Activated CD4-positive, alpha-beta T cell treated with anti-CD3 and anti-CD28 coated beads, Interleukin-2, Interleukin-6, amounts not matched to agents 100 ng/mL and 50 ng/mL, durations not matched to agents 16 hours and 8 hours (primary cell): ENCODE measurements at regions not wholly inside any gene's neighbourhood (a gene's known extent, or its start where the extent isn't known, plus 50 kb on each side); places are given as distances from the start of the nearest gene placed in this dataset.
"Not testable (repeated sequence)": the region's sequence is repeated elsewhere in the genome, so short reads cannot be mapped to it uniquely, and the experiment has no call there.

Source experiments
- DNase-seq: peaks from one replicate; pipeline ENCODE4 v3.0.0-alpha.2; 2020

DNA sequence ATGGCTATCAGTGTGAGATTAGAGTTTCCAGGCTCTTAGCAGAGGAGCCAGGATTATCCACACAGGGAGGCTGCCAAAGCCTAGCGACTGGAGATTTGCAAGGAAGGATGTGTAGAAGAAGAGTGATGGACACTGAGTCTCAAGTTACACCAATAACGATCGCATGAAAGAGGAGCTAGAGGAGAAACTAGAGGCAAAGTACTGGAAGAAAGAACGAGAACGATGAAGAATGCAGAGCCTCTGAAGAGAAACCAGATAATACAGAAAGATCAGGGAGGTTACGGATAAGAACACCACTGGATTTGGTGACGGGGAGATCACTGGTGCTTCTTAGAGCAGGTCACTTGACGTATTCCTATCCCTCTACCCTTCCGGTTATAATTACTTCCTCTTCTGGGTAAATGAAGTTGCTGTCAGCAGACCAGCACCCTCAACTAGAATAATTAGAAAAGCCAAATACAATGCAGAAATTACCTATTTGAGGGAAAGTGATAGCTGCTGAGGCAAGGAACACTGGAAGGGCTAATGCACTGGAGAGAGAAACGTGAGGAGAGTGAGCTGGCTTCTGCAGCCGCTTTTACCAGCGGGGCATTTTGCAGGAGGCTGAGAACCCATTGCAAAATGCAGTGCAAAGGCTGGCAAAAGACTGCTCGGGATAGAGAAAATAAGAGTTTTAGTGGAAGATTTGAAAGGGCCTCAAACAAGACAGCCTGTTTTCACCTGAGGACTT lies 93.1 kb upstream of the HIF1A start:
- no peak for DNase-seq

DNA sequence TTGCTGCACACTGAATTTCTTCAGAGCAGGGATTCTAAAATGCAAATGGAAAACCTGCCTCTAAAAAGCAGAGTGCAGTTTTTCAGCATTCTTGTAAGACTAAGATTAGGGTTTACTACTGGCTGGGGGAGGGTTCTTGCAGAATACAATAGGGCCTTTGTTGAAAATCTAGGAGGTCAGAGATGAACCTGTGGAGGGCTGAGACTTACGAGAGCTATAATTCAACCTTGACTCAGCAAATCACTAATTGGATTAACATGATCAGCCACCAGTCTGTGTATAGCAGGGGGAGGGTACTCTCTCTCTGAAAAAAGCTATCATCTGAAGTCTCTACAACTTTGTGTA lies 92.6 kb upstream of the HIF1A start:
- no peak for DNase-seq

DNA sequence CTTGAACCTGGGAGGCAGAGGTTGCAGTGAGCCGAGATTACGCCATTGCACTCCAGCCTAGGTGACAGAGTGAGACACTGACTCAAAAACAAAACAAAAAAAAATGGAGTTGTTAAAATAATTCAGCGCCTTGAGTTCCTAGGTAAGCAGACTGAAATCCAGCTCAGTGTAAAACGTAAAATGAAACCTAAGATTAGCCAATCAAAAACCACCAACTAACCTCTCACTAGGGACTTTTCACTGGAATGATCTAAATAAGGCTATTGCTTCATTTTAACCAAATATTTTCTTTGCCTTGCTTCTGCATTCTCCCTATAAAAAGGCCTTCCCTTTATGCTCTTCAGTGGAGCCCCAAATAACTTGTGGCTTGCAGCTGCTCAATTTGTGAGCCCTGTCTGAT lies 91.6 kb upstream of the HIF1A start:
- no peak for DNase-seq

DNA sequence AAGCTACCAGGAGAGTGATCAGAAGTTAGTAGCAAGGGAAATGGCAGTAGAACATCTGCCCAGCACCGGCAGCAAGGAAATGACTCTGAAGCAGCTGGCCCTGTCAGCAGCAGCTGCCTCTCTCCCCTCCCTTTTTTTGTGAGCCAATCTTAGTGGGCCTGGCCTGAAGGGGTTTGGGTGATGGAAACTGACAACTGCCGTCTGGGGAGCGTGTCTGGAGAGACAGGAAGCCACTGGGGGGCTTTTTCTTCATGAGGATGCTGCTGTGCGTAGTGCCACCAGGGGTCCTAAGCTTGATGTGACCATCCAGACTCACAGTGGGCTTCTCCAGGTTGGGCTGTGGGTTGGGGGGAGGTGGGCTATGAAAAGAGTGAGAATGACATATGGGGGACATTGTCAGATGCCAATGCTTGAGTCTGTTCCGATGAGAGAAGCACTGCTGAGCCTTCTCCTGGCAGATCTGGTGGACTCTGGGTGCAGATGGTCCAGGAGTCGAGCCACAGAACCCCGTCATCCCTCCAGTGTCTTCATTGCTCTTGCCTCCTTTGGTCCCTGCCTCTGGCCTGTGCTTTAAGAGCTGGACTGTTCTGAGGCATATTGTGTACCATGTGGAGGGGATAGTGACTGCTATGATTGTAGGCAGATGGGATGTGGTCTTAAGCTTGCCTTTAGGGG lies 87.6 kb upstream of the HIF1A start:
- no peak for DNase-seq

DNA sequence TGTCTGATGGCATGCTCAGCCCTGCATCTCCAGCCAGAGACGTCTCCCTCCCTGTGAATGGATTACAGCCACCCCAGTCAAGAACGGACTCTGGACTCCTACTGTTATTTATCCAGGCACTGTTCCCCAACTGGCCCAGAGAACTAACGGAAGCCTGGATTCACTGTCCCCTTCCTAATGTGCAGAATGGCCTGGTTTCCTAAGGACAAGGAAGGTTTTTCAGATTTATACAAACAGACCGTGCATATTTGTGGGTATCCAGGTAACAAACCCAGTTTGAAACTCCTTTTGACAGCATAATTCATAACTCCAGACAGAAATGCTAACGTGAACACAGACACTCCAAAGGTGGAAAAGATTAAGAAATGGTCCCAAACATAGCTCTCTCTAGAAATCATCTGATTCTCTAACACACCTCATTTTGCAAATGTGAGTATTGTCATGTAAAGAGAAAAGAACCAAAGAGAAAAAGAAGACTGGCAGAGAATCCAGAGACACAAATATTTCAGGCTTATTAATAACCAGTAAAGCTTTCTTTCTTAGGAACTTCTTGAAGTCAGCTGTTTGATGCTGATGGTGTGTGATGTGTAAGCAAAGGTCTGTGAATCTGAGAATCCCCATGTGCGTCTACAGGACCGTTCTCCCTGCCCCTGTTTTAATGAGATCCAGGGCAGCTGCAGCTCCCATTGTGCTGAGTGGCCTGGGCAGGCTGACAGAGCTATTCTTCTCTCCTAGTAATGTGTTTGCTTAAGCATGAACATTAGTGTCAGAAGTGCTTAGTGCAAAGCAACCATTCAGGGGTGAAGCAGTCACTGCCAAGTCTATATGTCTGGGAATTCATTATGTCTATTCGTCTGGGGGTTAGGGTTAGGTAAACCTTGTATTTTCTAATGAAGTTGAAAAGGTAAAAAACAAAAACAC lies 86.8 kb upstream of the HIF1A start:
- no peak for DNase-seq

DNA sequence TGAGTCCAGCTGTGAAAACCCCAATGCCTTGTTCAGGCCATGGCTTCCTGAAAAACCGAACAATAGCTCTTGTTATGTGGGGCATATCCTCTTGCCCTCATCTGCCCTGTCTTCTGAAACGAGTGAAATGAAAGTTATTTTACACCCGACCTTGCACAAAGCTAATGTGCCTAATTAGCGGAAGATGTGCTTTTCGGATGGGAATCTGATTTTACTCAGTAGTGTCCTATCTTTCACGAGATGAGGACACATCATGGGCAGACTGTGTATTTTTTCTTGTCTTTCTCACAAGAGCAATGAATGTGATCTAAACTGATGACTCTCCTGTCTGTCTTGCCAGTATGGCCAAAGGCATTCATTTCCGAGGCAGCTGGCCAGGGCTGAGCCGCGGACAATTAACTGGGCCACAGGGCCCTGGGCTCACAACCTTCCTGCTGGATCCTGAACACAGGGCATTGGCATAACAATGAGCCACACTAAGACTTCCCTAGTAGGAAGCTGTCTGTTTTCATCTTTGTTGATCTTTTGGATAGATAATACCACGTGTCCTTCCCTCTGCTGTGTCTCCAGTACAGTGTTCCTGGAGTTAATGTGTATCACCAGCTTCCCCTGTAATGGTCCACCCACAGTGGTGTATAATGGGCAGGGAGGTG lies 86.0 kb upstream of the HIF1A start:
- no peak for DNase-seq

DNA sequence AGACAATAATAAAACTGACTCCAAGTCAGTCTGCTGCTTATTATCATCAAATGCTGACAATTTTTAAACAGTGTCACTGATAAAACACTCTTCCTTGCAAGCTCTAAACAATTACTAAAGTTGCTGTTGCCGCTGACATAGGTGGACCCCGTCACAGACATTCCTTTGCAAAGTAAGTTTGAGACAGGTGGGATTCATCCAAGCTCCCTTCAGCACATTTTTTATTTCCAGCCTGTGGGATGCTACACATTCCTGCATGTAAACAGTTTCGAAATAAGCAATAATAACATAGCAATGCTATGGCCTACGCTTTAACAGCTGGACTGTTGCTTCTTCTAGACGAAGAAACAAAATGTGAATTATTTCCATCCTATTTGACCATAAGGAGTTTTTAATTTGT lies 85.4 kb upstream of the HIF1A start:
- DNase-seq, result no peak

DNA sequence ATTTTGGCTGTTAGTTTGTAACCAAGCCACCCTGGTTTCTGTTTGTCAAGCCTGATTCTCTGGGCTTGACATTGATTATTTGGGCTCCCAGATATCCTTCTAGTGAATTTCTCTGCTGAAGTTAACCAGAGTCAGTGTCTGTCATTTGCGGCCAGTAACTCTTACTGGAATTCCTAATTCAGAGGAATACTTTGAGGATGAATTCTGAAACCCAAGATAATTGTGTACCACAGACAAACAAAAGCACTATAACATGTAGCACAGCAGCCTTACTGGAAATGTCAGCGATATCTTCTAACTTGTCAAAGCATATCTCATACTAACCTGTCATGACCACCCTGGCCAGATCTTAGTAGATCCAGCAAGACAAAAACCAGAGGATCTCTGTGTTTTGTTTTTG lies 84.4 kb upstream of the HIF1A start:
- DNase-seq, result no peak

DNA sequence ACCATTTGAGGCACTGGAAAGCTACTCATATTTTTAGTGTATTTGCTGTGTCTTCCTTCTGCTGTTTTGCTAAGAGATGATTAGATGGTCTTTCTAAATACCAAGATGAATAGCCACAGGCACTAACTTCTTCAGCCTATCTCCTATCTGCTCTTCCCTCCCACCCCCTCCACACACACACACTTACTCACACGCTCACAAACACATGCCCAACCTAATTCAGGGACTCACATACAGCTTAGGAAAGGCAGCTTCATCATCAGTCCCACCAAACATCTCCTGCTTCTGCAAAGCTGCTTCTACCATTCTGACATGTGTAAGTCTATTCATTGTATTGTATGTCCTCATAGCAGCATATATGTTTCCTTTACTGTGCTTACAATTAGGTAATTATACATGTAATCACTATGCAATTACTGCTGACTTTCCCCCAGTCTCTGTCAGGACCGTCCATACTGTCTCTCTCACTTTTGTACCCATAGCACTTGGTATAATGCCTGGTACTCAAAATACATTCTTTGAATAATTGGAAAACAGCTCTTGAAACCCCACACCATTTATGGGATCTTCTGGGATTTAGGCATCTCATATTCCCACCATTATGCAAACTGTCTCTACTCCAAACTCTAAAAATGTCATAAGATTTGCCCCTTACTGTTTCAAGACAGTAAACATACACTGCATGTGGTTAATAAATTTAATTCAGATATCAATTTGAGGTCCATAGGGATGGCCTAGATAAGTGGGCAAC lies 83.3 kb upstream of the HIF1A start:
- no peak for DNase-seq

DNA sequence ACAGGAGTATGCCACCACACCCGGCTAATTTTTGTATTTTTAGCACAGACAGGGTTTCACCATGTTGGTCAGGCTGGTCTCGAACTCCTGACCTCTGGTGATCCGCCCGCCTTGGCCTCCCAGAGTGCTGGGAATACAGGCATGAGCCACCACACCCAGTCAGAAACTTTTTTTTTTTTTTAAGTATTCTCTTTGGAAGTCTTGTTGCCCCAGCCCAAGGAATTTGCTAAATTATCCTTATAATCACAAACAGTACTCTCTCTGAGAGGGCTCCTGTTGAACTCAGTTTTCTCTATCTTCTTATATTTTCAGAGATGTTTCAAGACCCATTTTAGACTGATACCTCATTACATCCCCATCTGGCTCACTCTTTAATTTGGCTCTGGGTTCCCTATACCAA lies 82.3 kb upstream of the HIF1A start:
- DNase-seq, result not testable (repeated sequence)

DNA sequence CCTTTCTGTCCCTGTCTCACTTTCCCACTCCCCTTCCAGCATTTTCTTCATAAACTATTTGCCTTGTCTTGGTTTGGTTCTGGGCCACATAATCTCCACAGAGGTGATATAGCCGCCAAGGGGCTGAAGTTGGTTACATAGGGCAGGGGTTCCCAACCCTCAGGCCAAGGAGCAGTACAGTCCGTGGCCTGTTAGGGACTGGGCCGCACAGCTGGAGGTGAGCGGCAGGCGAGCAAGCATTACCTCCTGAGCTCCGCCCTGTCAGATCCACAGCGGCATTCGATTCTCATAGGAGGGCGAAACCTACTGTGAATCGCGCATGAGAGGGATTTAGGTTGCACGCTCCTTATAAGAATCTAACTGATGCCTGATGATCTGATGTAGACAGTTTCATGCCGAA lies 80.6 kb upstream of the HIF1A start:
- no peak for DNase-seq

DNA sequence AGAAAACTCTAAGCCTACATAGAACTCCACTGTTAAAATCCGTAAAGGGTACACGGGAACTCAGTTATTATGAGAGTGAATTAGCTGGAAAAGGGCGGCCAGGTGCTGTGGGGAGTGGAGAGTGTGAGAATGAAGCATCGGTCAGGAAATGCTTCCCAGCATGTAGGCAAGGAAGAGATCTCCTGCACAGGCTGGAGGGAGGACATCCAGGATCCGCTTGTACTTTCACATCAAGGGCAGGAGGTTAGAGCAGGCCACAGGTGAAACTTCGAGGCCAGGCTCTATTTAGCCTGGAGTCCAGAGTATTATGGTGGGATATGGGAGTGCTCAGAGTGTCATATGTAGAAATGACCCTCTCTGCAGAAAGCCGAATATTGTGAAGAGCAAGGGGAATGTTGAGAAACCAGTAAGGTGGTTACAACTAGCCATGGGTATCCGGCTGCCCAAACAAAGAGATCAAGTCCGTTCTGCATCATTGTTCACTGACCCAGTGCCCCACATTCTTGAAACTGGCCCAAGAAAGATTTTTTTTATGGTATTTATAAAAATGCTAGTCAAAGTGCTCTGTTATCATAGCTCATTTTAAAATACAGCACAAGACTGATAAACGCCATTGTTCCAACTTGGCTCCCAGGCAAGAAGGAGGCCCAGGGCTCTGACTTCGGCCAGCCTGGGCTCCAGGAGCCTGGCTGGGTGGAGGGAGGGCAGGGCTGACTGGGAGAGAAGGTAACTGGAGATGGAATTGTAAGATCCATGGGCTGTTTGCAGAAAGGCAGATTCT lies 79.4 kb upstream of the HIF1A start:
- DNase-seq, result no peak

DNA sequence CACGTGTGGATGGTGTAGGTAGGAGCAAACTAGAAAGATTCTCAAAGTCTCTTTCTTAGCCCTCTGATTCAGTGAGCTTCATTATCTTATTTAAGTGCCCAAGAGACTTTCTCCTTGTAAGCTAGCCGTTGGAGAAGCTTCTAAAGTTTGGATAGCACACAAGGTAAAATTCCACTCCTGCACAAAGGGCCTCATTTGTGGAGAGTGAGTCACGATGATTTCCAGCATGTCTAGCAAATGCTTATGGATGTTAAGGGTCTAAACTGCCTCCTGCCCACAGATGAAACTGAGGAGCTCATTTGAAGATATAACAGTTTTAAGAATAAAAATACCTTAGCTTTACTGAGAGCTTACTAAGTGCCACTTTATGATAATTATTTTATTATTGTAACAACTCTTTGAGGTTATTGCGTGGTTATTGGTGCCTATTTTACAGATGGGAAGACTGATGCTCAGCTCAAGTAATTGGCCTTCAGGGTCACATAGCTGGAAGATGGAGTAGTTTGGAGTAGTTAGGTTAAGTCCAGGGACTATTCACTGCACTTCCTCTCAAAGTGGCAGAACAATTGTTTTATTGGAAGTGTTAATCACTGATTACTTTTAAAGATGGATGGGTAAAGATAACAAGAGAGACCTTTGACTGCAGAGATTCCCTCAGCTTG lies 78.7 kb upstream of the HIF1A start:
- DNase-seq, result no peak

DNA sequence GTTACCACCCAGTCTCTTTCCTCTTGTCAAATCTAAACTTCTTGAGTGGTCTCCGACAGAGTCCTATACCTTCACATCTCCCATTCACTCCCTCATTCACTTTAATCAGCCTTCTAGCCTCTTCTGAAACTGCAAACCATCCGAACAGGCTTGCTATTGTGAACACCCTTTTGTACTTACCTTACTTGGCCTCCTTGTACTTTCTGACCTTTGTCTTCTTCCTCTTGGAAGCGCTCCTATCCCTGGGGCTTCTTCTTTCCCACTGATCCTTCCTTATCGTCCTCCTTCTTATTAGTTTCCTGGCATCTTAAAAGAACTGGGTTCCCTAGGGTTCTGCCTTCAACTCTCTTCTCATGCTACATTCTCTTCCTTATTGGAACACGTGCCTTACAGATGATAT lies 76.9 kb upstream of the HIF1A start:
- DNase-seq, result no peak

DNA sequence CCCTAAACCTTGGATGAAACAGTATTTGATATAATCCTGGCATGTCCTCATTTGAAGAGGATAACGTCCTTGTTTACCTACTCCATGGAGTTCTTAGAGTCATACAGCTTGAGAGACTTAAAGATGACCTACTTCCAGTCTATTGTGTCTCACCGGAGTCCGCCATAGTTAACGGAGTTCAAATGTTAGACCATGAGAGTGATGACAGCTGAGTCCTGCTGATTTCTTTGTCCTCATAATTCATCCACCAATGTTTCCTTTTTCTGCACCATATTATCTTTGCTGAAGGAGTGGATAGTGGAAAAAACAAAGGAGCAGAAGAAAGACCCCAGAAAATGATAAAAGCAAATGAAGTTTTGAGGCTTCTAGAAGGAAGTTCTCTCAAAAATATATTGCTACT lies 75.8 kb upstream of the HIF1A start:
- DNase-seq, result no peak

DNA sequence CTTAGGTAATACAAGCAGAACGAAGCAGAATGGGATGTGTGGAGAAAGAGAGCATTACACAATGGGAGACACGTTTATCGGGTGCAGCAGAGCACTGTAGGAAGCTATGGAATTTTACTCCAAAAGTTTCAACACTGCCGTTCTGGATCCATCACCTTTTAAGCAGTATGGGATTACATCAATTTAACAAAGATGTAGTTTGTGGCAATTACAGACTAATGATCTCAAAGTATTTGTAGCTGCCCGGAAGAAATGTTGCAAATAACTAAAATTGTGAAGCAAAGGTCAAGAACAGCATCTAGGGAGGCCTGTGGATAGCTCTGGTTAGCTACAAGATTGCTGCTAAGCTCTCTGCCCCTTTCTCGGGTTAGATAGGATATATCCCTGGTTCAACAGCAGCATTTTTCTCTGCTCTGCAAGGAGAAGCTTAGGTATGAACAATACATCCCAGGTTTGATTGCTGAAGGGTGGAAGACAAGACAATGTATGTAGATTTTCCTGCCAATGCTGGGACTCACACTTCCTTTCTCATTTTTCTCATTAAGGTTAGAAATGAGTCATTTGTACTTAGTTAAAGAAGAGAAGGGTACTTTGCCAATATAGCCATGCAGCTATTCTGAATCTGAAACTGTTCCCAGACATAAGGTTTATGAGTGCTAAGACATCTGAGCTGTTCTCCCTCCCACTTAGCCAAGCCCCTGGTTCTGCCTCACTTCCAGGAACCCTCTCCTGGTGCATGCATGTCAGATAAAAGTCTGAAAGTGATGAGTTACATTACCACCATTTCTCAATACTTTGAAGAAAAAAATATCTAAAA lies 75.0 kb upstream of the HIF1A start:
- peak; percentile 76 for DNase-seq

DNA sequence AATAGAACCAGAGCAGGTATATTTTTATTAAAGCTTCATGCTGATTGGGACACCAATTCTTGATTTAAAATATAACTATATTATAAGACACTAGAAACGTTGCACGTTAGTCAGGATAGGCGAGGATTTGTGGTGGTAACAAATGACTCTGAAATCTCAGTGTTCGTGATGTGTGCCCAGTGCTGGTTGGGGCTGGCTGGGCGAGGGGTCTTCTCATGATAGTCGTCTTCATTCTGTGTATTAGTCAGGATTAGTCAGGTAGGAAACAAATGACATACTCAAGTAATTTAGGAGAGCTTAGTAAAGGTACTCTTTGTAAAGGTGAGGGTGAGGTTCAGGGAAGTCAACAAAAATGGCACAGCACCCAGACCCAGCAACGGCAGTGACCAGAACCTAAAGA lies 73.9 kb upstream of the HIF1A start:
- peak; percentile 42 for DNase-seq

DNA sequence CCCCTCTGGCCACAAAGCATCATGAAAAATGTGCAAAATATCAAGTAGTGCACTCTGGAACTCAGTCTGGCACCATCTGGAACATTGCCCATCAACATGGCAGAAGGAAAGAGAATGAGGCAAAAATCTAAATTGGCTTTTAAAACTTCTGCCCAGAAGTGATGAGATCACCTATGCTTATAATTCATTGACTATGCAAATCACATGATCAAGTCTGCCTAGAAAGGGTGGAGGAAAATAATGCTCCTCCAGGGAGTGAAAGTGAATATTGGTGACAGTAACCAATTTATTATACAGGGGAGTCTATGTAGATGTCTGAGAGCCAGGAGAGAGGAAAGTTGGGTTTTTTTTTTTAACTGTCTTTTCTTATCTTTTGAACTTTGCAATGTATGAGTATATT lies 73.3 kb upstream of the HIF1A start:
- DNase-seq, result no peak

DNA sequence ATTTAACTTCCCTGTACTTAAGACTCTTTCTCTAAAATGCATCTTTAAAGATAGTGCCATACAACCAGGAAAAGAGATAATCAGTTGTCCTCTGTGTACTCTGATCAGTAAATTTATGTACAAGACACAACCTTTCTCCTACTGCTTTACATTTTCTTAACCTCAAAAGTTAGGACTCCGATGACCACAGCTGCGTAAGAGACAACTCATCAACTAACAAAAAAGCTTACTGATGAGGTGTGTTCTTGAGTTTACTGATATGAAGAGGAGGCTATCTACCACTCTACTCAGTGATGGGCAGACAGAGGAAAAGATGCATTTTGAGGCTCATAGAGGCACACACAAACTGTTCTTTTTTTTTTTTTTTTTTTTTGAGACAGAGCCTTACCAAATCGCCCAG lies 71.4 kb upstream of the HIF1A start:
- DNase-seq, result no peak

DNA sequence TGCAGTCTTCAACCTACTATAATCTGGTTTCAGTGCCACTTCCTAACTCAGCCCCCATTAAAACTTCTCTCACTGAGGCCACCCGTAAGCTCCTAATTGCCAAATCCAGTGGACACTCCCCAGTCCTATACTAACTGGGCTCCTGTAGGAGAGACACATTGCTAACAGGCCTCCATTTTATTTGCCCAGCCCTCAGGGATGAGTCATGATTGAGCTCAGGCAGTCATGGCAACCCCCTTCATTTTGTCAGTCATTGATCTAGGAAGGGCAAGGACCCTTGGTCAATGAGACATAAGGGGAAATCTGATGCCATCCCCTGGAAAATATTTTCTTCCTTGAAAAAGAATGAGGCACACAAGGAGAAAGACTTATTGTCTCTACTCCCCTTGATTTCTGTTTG lies 70.1 kb upstream of the HIF1A start:
- no peak for DNase-seq
